H9 (cell line): ENCODE measurements at regions not wholly inside any gene's neighbourhood (a gene's known extent, or its start where the extent isn't known, plus 50 kb on each side); places are given as distances from the start of the nearest gene placed in this dataset.
A peak's percentile ranks its signal among the peaks of the same experiment; 100 is the strongest.

Source experiments
- DNase-seq: peaks from one replicate; pipeline ENCODE4 v3.0.0-alpha.2; 2017
- H2AFZ ChIP-seq: one replicate; pipeline ENCODE4 v1.6.1; 2013; ENCODE audit warnings: mild to moderate bottlenecking, low read length, control low read depth, moderate library complexity
- H2AK5ac ChIP-seq: 2 replicates; pipeline ENCODE4 v1.6.1; 2013; ENCODE audit warnings: low read length, control low read depth, mixed read lengths; ENCODE audit not compliant: insufficient read length
- H2BK120ac ChIP-seq: one replicate; pipeline ENCODE4 v1.6.1; 2013; ENCODE audit warnings: low read depth, mild to moderate bottlenecking, low read length, control low read depth, inconsistent platforms; ENCODE audit not compliant: poor library complexity, severe bottlenecking
- H2BK12ac ChIP-seq: 2 replicates; pipeline ENCODE4 v1.6.1; 2013; ENCODE audit warnings: low read length, control low read depth, mixed read lengths, low read depth; ENCODE audit not compliant: insufficient read length
- H2BK15ac ChIP-seq: 2 replicates; pipeline ENCODE4 v1.6.1; 2013; ENCODE audit warnings: low read depth, low read length, control low read depth
- H2BK20ac ChIP-seq: one replicate; pipeline ENCODE4 v1.6.1; 2013; ENCODE audit warnings: low read depth, mild to moderate bottlenecking, low read length, control low read depth, inconsistent platforms; ENCODE audit not compliant: poor library complexity, severe bottlenecking
- H2BK5ac ChIP-seq: 2 replicates; pipeline ENCODE4 v1.6.1; 2013; ENCODE audit warnings: low read length, control low read depth, mixed read lengths; ENCODE audit not compliant: insufficient read length
- H3K14ac ChIP-seq: 2 replicates; pipeline ENCODE4 v1.6.1; 2013; ENCODE audit warnings: low read length, control low read depth; ENCODE audit not compliant: insufficient read depth
- H3K18ac ChIP-seq: 2 replicates; pipeline ENCODE4 v1.6.1; 2013; ENCODE audit warnings: low read depth, mild to moderate bottlenecking, mixed read lengths, low read length, control low read depth; ENCODE audit not compliant: insufficient read length
- H3K23ac ChIP-seq: 2 replicates; pipeline ENCODE4 v1.6.1; 2013; ENCODE audit warnings: low read length, control low read depth, mixed read lengths, low read depth; ENCODE audit not compliant: insufficient read length
- H3K23me2 ChIP-seq: 2 replicates; pipeline ENCODE4 v1.6.1; 2013; ENCODE audit warnings: low read depth, mild to moderate bottlenecking, mixed read lengths, low read length, control low read depth; ENCODE audit not compliant: insufficient read length, poor library complexity, severe bottlenecking
- H3K27ac ChIP-seq: 2 replicates; pipeline ENCODE4 v1.5.1; 2013; ENCODE audit warnings: low read length, control low read depth, mixed read lengths, low read depth; ENCODE audit not compliant: insufficient read length
- H3K27me3 ChIP-seq: 2 replicates; pipeline ENCODE4 v1.6.1; 2013; ENCODE audit warnings: low read length, control low read depth, inconsistent platforms; ENCODE audit not compliant: insufficient read depth
- H3K4ac ChIP-seq: 2 replicates; pipeline ENCODE4 v1.6.1; 2013; ENCODE audit warnings: low read depth, mild to moderate bottlenecking, control low read depth, inconsistent platforms, low read length, moderate library complexity
- H3K4me1 ChIP-seq: 2 replicates; pipeline ENCODE4 v1.6.1; 2013; ENCODE audit warnings: low read length, control low read depth, inconsistent platforms; ENCODE audit not compliant: insufficient read depth
- H3K4me2 ChIP-seq: 2 replicates; pipeline ENCODE4 v1.6.1; 2013; ENCODE audit warnings: low read length, control low read depth, mixed read lengths; ENCODE audit not compliant: insufficient read length, insufficient read depth
- H3K56ac ChIP-seq: 2 replicates; pipeline ENCODE4 v1.6.1; 2013; ENCODE audit warnings: low read depth, mild to moderate bottlenecking, mixed read lengths, low read length, control low read depth; ENCODE audit not compliant: insufficient read length
- H3K79me1 ChIP-seq: 2 replicates; pipeline ENCODE4 v1.6.1; 2013; ENCODE audit warnings: low read depth, mild to moderate bottlenecking, moderate library complexity, low read length, control low read depth, inconsistent platforms; ENCODE audit not compliant: insufficient read depth, poor library complexity, severe bottlenecking
- H3K79me2 ChIP-seq: 2 replicates; pipeline ENCODE4 v1.6.1; 2013; ENCODE audit warnings: low read length, control low read depth, inconsistent platforms; ENCODE audit not compliant: insufficient read depth
- H3K9ac ChIP-seq: 2 replicates; pipeline ENCODE4 v1.6.1; 2013; ENCODE audit warnings: low read length, control low read depth, mixed read lengths; ENCODE audit not compliant: insufficient read length; ENCODE audit errors: extremely low read depth
- H3K9me3 ChIP-seq: one replicate; pipeline ENCODE4 v1.6.1; 2013; ENCODE audit warnings: low read depth, low read length, inconsistent platforms; ENCODE audit not compliant: control insufficient read depth
- H3T11ph ChIP-seq: one replicate; pipeline ENCODE4 v1.6.1; 2013; ENCODE audit warnings: mild to moderate bottlenecking, low read length, control low read depth, inconsistent platforms
- H4K20me1 ChIP-seq: one replicate; pipeline ENCODE4 v1.6.1; 2013; ENCODE audit not compliant: control insufficient read depth, insufficient read length, insufficient read depth
- H4K5ac ChIP-seq: 2 replicates; pipeline ENCODE4 v1.6.1; 2013; ENCODE audit warnings: low read depth, mild to moderate bottlenecking, mixed read lengths, low read length, control low read depth; ENCODE audit not compliant: insufficient read length
- H4K8ac ChIP-seq: replicated peaks from 2 replicates; pipeline ENCODE4 v1.6.1; 2013; ENCODE audit warnings: low read length, control low read depth, mixed read lengths, low read depth; ENCODE audit not compliant: insufficient read length
- H4K91ac ChIP-seq: 2 replicates; pipeline ENCODE4 v1.6.1; 2013; ENCODE audit warnings: low read depth, mild to moderate bottlenecking, moderate library complexity, mixed read lengths, low read length, control low read depth; ENCODE audit not compliant: insufficient read length
- H3K27ac Mint-ChIP-seq, 3 experiments: 2 replicates in 2 of 3; 3 replicates in 1 of 3; pipeline ENCODE4 v1.8.0; 2020 to 2021; ENCODE audit warnings: mixed read lengths in 3 of 3, mild to moderate bottlenecking in 1 of 3, moderate library complexity in 1 of 3
- H3K27me3 Mint-ChIP-seq: 2 replicates; pipeline ENCODE4 v1.8.0; 2021; ENCODE audit warnings: low read depth, mild to moderate bottlenecking, moderate library complexity, mixed read lengths
- H3K36me3 Mint-ChIP-seq, 3 experiments: 2 replicates in 2 of 3; 3 replicates in 1 of 3; pipeline ENCODE4 v1.8.0; 2020 to 2021; ENCODE audit warnings: low read depth in 3 of 3, mixed read lengths in 3 of 3; ENCODE audit not compliant: insufficient read depth in 1 of 3
- H3K4me1 Mint-ChIP-seq, 2 experiments: 2 replicates each; pipeline ENCODE4 v1.8.0; 2020; ENCODE audit warnings: mixed read lengths in 2 of 2
- H3K4me3 Mint-ChIP-seq, 2 experiments: 2 replicates in 1 of 2; 3 replicates in 1 of 2; pipeline ENCODE4 v1.8.0; 2020 to 2021; ENCODE audit warnings: mild to moderate bottlenecking in 2 of 2, mixed read lengths in 2 of 2, moderate library complexity in 1 of 2
- H3K9me3 Mint-ChIP-seq, 2 experiments: 2 replicates in 1 of 2; 3 replicates in 1 of 2; pipeline ENCODE4 v1.8.0; 2020; ENCODE audit warnings: mild to moderate bottlenecking in 2 of 2, mixed read lengths in 2 of 2, moderate library complexity in 1 of 2
- CTCF ChIP-seq: fragments of 200-600 bp; sonication (generic); conservative IDR thresholded peaks from 3 replicates; pipeline ENCODE4 v1.8.0; 2021; ENCODE audit warnings: antibody characterized with exemption, mild to moderate bottlenecking
- WGBS: extraction: QIAGEN DNeasy Blood & Tissue Kit; methylation state at CpG from one replicate; pipeline ENCODE4 v1.1.7; 2013; ENCODE audit warnings: missing lambda C conversion rate, low lambda C conversion rate, mixed read lengths; ENCODE audit not compliant: insufficient read length; ENCODE audit errors: extremely low coverage; 5-methylcytosine and 5-hydroxymethylcytosine counted together

GRCh38 chr11:27282806-27283205 lies 80.2 kb downstream of the CCDC34 start:
- Histone ChIP-seq H3K27me3 (no peaks in the 10 kb centered on the region), H4K20me1 (no peaks in the 10 kb centered on the region), H3K27ac (no peak overlapping the region), H3K4ac (no peak overlapping the region), H3K4me2 (no peak overlapping the region), H2AK5ac (no peak overlapping the region), H3K23ac (no peak overlapping the region), H3K18ac (no peak overlapping the region), H4K91ac (no peak overlapping the region), H3K56ac (no peak overlapping the region), H4K8ac (no peak overlapping the region), H3K79me2 (no peaks in the 10 kb centered on the region), H3K79me1 (no peaks in the 10 kb centered on the region), H3K4me1 (no peaks in the 10 kb centered on the region), H2AFZ (no peak overlapping the region), H4K5ac (no peak overlapping the region), H3T11ph (no peak overlapping the region), H3K9me3 (no peaks in the 10 kb centered on the region), H3K9ac (no peak overlapping the region), H2BK120ac (no peak overlapping the region), H2BK5ac (no peak overlapping the region), H2BK20ac (no peak overlapping the region), H2BK12ac (no peak overlapping the region), H2BK15ac (no peak overlapping the region), H3K14ac (no peak overlapping the region), H3K23me2 (no peaks in the 10 kb centered on the region)
- Mint-ChIP-seq H3K27ac (0 out of 7 replicates have a peak overlapping the region, but pooled peaks of 1 of the 3 experiments have one; percentile 44), H3K4me1 (peaks cover 4 to 14% of the 10 kb centered on the region in 2 experiments), H3K36me3 (no peaks in the 10 kb centered on the region), H3K4me3 (no peak overlapping the region), H3K27me3 (no peaks in the 10 kb centered on the region; the same call in 1 of the 2 replicates), H3K9me3 (no peaks in the 10 kb centered on the region)
- TF ChIP-seq CTCF: no peak
- no peak for DNase-seq
- no CpG with 5 or more reads among the region's 3 CpGs for whole genome bisulfite sequencing
